IMR-90 (cell line): ENCODE measurements at regions not wholly inside any gene's neighbourhood (a gene's known extent, or its start where the extent isn't known, plus 50 kb on each side); places are given as distances from the start of the nearest gene placed in this dataset.

Source experiments
- ATAC-seq: fragments of 200-7000 bp; cut with Tn5 transposase; 2 replicates; pipeline ENCODE4 v1.9.1; 2020; ENCODE audit warnings: low read depth, mild to moderate bottlenecking, moderate library complexity
- BruUV-seq: library from RNA; stranded (reverse); fragments of 400-500 nt; replicated peaks from 2 replicates; lab custom pipeline; 2021; lab: Mats Ljungman, UMichigan
- CTCF ChIA-PET: fragments of 300-600 bp; formaldehyde crosslinking; extraction: SDS; loops from one replicate; lab custom pipeline; 2021; ENCODE audit warnings: antibody characterized with exemption; lab: Yijun Ruan, JAX
- POLR2A ChIA-PET: fragments of 300-600 bp; sonication (Branson Sonifier 250); formaldehyde crosslinking; loops from one replicate; lab custom pipeline; 2022; ENCODE audit warnings: antibody characterized with exemption; ENCODE audit not compliant: unreplicated experiment; lab: Charles Lee
- DNase-seq: peaks from one replicate; pipeline ENCODE4 v3.0.0; 2013
- H2AFZ ChIP-seq: replicated peaks from 2 replicates; pipeline ENCODE3; 2013; ENCODE audit warnings: low read length, mild to moderate bottlenecking; ENCODE audit not compliant: poor library complexity
- H2AK5ac ChIP-seq: 2 replicates; pipeline ENCODE4 v1.6.1; 2013; ENCODE audit warnings: low read depth, low read length, inconsistent platforms
- H2AK9ac ChIP-seq: replicated peaks from 2 replicates; pipeline ENCODE3; 2013; ENCODE audit warnings: mild to moderate bottlenecking, low read depth, low read length, moderate library complexity; ENCODE audit not compliant: poor library complexity
- H2BK120ac ChIP-seq: 2 replicates; pipeline ENCODE4 v1.6.1; 2013; ENCODE audit warnings: low read depth, low read length, inconsistent platforms
- H2BK15ac ChIP-seq: 3 replicates; pipeline ENCODE4 v1.6.1; 2013; ENCODE audit warnings: low read depth, low read length, inconsistent platforms
- H2BK20ac ChIP-seq: 2 replicates; pipeline ENCODE4 v1.6.1; 2013; ENCODE audit warnings: low read depth, mild to moderate bottlenecking, inconsistent platforms, low read length, moderate library complexity
- H2BK5ac ChIP-seq: 2 replicates; pipeline ENCODE4 v1.6.1; 2013; ENCODE audit warnings: mild to moderate bottlenecking, low read depth, low read length, inconsistent platforms; ENCODE audit not compliant: poor library complexity, severe bottlenecking
- H3K14ac ChIP-seq: replicated peaks from 2 replicates; pipeline ENCODE4 v1.6.1; 2013; ENCODE audit warnings: low read depth, low read length, inconsistent platforms
- H3K18ac ChIP-seq: 2 replicates; pipeline ENCODE4 v1.6.1; 2013; ENCODE audit warnings: low read depth, low read length, control low read depth
- H3K23ac ChIP-seq: 2 replicates; pipeline ENCODE4 v1.6.1; 2013; ENCODE audit warnings: low read depth, low read length, inconsistent platforms
- H3K27ac ChIP-seq: 2 replicates; pipeline ENCODE4 v1.5.1; 2013; ENCODE audit warnings: mild to moderate bottlenecking, control low read depth, low read length; ENCODE audit not compliant: insufficient read depth
- H3K27me3 ChIP-seq: 2 replicates; pipeline ENCODE4 v1.6.1; 2013; ENCODE audit warnings: low read length; ENCODE audit not compliant: control insufficient read depth, insufficient read depth
- H3K36me3 ChIP-seq: 2 replicates; pipeline ENCODE4 v1.6.1; 2013; ENCODE audit warnings: low read length, mixed read lengths; ENCODE audit not compliant: control insufficient read depth, insufficient read depth
- H3K4ac ChIP-seq: 2 replicates; pipeline ENCODE4 v1.6.1; 2013; ENCODE audit warnings: low read depth, low read length, inconsistent platforms
- H3K4me1 ChIP-seq: 2 replicates; pipeline ENCODE4 v1.6.1; 2013; ENCODE audit warnings: low read length, mixed read lengths; ENCODE audit not compliant: control insufficient read depth, insufficient read depth
- H3K4me2 ChIP-seq: 2 replicates; pipeline ENCODE4 v1.6.1; 2013; ENCODE audit warnings: low read depth, mild to moderate bottlenecking, control low read depth, low read length, moderate library complexity
- H3K4me3 ChIP-seq: 2 replicates; pipeline ENCODE4 v1.5.1; 2013; ENCODE audit warnings: low read depth, mild to moderate bottlenecking, control low read depth, low read length, moderate library complexity; ENCODE audit not compliant: insufficient read depth
- H3K56ac ChIP-seq: 2 replicates; pipeline ENCODE4 v1.6.1; 2013; ENCODE audit warnings: low read length, inconsistent platforms; ENCODE audit not compliant: insufficient read depth; ENCODE audit errors: extremely low read depth
- H3K79me1 ChIP-seq, 2 experiments: 2 replicates each; pipeline ENCODE4 v1.6.1; 2013; ENCODE audit warnings: low read length in 2 of 2, inconsistent platforms in 1 of 2, low read depth in 1 of 2
- H3K9ac ChIP-seq: 2 replicates; pipeline ENCODE4 v1.6.1; 2013; ENCODE audit warnings: low read depth, low read length, control low read depth
- H3K9me1 ChIP-seq: 2 replicates; pipeline ENCODE4 v1.6.1; 2013; ENCODE audit warnings: low read length, inconsistent platforms; ENCODE audit not compliant: insufficient read depth
- H3K9me3 ChIP-seq: 2 replicates; pipeline ENCODE4 v1.6.1; 2013; ENCODE audit warnings: low read length; ENCODE audit not compliant: control insufficient read depth, insufficient read depth
- H4K20me1 ChIP-seq: 2 replicates; pipeline ENCODE4 v1.6.1; 2013; ENCODE audit warnings: low read length, inconsistent platforms; ENCODE audit not compliant: insufficient read depth
- H4K5ac ChIP-seq: 2 replicates; pipeline ENCODE4 v1.6.1; 2013; ENCODE audit warnings: mild to moderate bottlenecking, low read depth, low read length, control low read depth
- H4K8ac ChIP-seq, 2 experiments: 2 replicates each; pipeline ENCODE4 v1.6.1; 2013; ENCODE audit warnings: low read depth in 2 of 2, low read length in 2 of 2, control low read depth in 1 of 2, inconsistent platforms in 1 of 2
- H4K91ac ChIP-seq: 2 replicates; pipeline ENCODE4 v1.6.1; 2013; ENCODE audit warnings: low read depth, low read length, inconsistent platforms; ENCODE audit not compliant: insufficient read depth
- CEBPB ChIP-seq: IDR thresholded peaks from 2 replicates; pipeline ENCODE4 v1.6.1; 2012; ENCODE audit warnings: low read depth, low read length, improper control_type of control experiment
- MXI1 ChIP-seq: IDR thresholded peaks from 2 replicates; pipeline ENCODE4 v1.6.1; 2012; ENCODE audit warnings: low read depth, mild to moderate bottlenecking, low read length, moderate library complexity, borderline replicate concordance
- SMC3 ChIP-seq: fragments of 150-350 bp; IDR thresholded peaks from 2 replicates; pipeline ENCODE4 v1.6.1; 2016; ENCODE audit warnings: low read depth, mild to moderate bottlenecking, antibody characterized with exemption, low read length, moderate library complexity
- whole genome bisulfite sequencing, 2 experiments: methylation state at CpG; one replicate each; pipeline versions ENCODE4 v1.1.5 to v1.1.7; 2013; ENCODE audit warnings: missing lambda C conversion rate in 2 of 2; ENCODE audit not compliant: insufficient read length in 1 of 2; ENCODE audit errors: extremely low coverage in 2 of 2; 5-methylcytosine and 5-hydroxymethylcytosine counted together
- dilution Hi-C: fragments of 300-500 bp; cut with HindIII; formaldehyde crosslinking; loops from one replicate; pipeline ENCODE4 v1.14.3; 2018; ENCODE audit warnings: low sequenced_read_pairs; ENCODE audit not compliant: unreplicated experiment
- in situ Hi-C: fragments of 300-500 bp; cut with MboI; formaldehyde crosslinking; loops from 3 replicates; pipeline ENCODE4 v1.14.3; 2019; ENCODE audit warnings: low sequenced_read_pairs, inconsistent platforms, mixed read lengths
- intact Hi-C: fragments of 100-400 bp; cut with micrococcal nuclease; formaldehyde crosslinking; loops from 2 replicates; pipeline ENCODE4 v1.10.0; 2022

DNA sequence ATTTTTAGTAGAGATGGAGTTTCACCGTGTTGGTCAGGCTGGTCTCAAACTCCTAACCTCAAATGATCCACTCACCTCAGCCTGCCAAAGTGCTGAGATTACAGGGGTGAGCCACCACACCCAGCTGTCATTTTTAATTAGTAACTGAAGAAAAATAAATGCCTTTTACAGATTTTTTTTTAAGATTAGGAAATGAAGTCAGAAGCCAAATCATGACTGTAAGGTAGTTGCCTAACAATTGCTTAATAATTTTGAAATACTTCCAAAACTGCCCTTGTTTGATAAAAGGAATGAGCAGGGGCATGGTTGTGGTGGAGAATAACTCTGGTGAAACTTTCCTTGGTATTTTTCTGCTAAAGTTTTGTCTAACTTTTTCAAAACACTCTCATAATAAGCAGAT is 98.9 kb upstream of the SLC5A12 start:
- Histone ChIP-seq H3K18ac (no peak overlapping the region), H3K79me1 (no peaks in the 10 kb centered on the region), H4K8ac (no peak overlapping the region), H3K4me3 (no peak overlapping the region), H2BK20ac (no peak overlapping the region), H3K4ac (no peak overlapping the region), H3K14ac (no peak overlapping the region), H3K36me3 (no peaks in the 10 kb centered on the region), H3K4me2 (no peak overlapping the region), H3K27ac (peak overlapping the region; percentile 64; the same call in 1 of the 2 replicates), H4K5ac (no peak overlapping the region; the same call in none of the 2 replicates), H3K9me3 (peaks cover 16% of the 10 kb centered on the region), H3K56ac (no peak overlapping the region), H3K4me1 (no peaks in the 10 kb centered on the region), H4K20me1 (no peaks in the 10 kb centered on the region), H2BK120ac (no peak overlapping the region), H2BK5ac (no peak overlapping the region), H3K27me3 (no peaks in the 10 kb centered on the region), H3K9me1 (no peaks in the 10 kb centered on the region), H3K9ac (no peak overlapping the region), H2BK15ac (no peak overlapping the region), H2AK9ac (no peak overlapping the region), H4K91ac (no peak overlapping the region), H3K23ac (no peak overlapping the region), H2AFZ (no peak overlapping the region), H2AK5ac (no peak overlapping the region)
- no CpG with 5 or more reads among the region's 1 CpG for WGBS, 2 experiments
- dilution Hi-C loops: no loop called here
- ATAC-seq (peak; percentile 82), DNase-seq (peak; percentile 66)
- ChIA-PET CTCF (interaction anchor here (1.6 kb wide), 1 partner anchor 14 kb away, joined by 3 read pairs; no protein-coding TSS in a partner anchor), POLR2A (no interaction called here)
- no TSS peak for BruUV-seq
- in situ Hi-C loops: no loop called here
- TF ChIP-seq SMC3: no peak
- peak; percentile 90 for TF ChIP-seq CEBPB
- TF ChIP-seq MXI1: no peak
- intact Hi-C loops: no loop called here
